Panc1 (cell line): ENCODE measurements at regions not wholly inside any gene's neighbourhood (a gene's known extent, or its start where the extent isn't known, plus 50 kb on each side); places are given as distances from the start of the nearest gene placed in this dataset.

Experiments used
- ATAC-seq: fragments of 200-7000 bp; cut with Tn5 transposase; 2 replicates; pipeline ENCODE4 v1.9.1; 2020; ENCODE audit warnings: mild to moderate bottlenecking, moderate library complexity
- BruUV-seq: library from RNA; stranded (reverse); fragments of 400-500 nt; replicated peaks from 2 replicates; lab custom pipeline; 2021; lab: Mats Ljungman, UMichigan
- CTCF ChIA-PET: fragments of 300-600 bp; sonication (Branson Sonifier 250); formaldehyde crosslinking; loops from one replicate; lab custom pipeline; 2022; ENCODE audit warnings: antibody characterized with exemption; lab: Charles Lee
- POLR2A ChIA-PET: fragments of 300-600 bp; sonication (Branson Sonifier 250); formaldehyde crosslinking; loops from one replicate; lab custom pipeline; 2022; ENCODE audit warnings: antibody characterized with exemption; lab: Charles Lee
- DNase-seq: peaks from one replicate; pipeline ENCODE4 v3.0.0-alpha.2; 2010; ENCODE audit warnings: low read depth, low spot score
- H3K27ac ChIP-seq: 2 replicates; pipeline ENCODE4 v1.5.1; 2011; ENCODE audit warnings: mild to moderate bottlenecking, low read length, inconsistent platforms
- H3K27me3 ChIP-seq: fragments of 200-500 bp; sonication (Bioruptor generic); 2 replicates; pipeline ENCODE4 v1.6.0; 2014; ENCODE audit warnings: low read length, inconsistent platforms; ENCODE audit not compliant: control insufficient read depth, insufficient read depth
- H3K36me3 ChIP-seq: fragments of 200-500 bp; sonication (Bioruptor generic); 2 replicates; pipeline ENCODE4 v1.5.1; 2014; ENCODE audit warnings: inconsistent platforms, mild to moderate bottlenecking, low read length, moderate library complexity; ENCODE audit not compliant: control insufficient read depth, insufficient read depth
- H3K4me1 ChIP-seq: 2 replicates; pipeline ENCODE4 v1.5.1; 2011; ENCODE audit warnings: inconsistent platforms, mild to moderate bottlenecking, low read length, moderate library complexity; ENCODE audit not compliant: control insufficient read depth, insufficient read depth
- H3K4me3 ChIP-seq, 2 experiments: 2 replicates each; pipeline ENCODE4 v1.5.1; 2011 to 2012; ENCODE audit warnings: low read depth in 2 of 2, low read length in 2 of 2, mild to moderate bottlenecking in 2 of 2, inconsistent platforms in 1 of 2, moderate library complexity in 1 of 2
- H3K9me3 ChIP-seq: fragments of 200-500 bp; sonication (Bioruptor generic); 2 replicates; pipeline ENCODE4 v1.5.1; 2014; ENCODE audit warnings: low read depth, mild to moderate bottlenecking, inconsistent platforms, low read length, moderate library complexity; ENCODE audit not compliant: control insufficient read depth, insufficient read depth
- POLR2AphosphoS5 ChIP-seq: IDR thresholded peaks from 2 replicates; pipeline ENCODE4 v1.6.1; 2012; ENCODE audit warnings: mild to moderate bottlenecking, low read depth, low read length, moderate library complexity
- SIN3A ChIP-seq: IDR thresholded peaks from 2 replicates; pipeline ENCODE4 v1.6.1; 2012; ENCODE audit warnings: low read depth, mild to moderate bottlenecking, low read length, moderate library complexity, borderline replicate concordance; ENCODE audit not compliant: insufficient read depth
- TCF7L2 ChIP-seq: IDR thresholded peaks from 2 replicates; pipeline ENCODE4 v1.6.1; 2011; ENCODE audit warnings: mild to moderate bottlenecking, low read depth, low read length, inconsistent platforms
- in situ Hi-C: cut with HindIII; loops from 2 replicates; pipeline ENCODE4 v1.10.0; 2016; ENCODE audit warnings: low sequenced_read_pairs, low pct_unique_long_range_greater_than_20kb
- intact Hi-C: fragments of 100-400 bp; cut with micrococcal nuclease; formaldehyde crosslinking; loops from one replicate; pipeline ENCODE4 v1.10.0; 2022; ENCODE audit not compliant: unreplicated experiment
- TF ChIP-seq, protein P1 (sequence below), 2 experiments: IDR thresholded peaks; 2 replicates each; pipeline ENCODE4 v1.6.1; 2011 to 2012; ENCODE audit warnings: low read depth in 2 of 2, control low read depth in 1 of 2, low read length in 1 of 2, mild to moderate bottlenecking in 1 of 2, moderate library complexity in 1 of 2; ENCODE audit not compliant: insufficient read depth in 1 of 2
- TF ChIP-seq, protein P2 (sequence below): fragments of 450-650 bp; IDR thresholded peaks from 2 replicates; pipeline ENCODE4 v1.5.1; 2017; ENCODE audit warnings: mild to moderate bottlenecking

DNA sequence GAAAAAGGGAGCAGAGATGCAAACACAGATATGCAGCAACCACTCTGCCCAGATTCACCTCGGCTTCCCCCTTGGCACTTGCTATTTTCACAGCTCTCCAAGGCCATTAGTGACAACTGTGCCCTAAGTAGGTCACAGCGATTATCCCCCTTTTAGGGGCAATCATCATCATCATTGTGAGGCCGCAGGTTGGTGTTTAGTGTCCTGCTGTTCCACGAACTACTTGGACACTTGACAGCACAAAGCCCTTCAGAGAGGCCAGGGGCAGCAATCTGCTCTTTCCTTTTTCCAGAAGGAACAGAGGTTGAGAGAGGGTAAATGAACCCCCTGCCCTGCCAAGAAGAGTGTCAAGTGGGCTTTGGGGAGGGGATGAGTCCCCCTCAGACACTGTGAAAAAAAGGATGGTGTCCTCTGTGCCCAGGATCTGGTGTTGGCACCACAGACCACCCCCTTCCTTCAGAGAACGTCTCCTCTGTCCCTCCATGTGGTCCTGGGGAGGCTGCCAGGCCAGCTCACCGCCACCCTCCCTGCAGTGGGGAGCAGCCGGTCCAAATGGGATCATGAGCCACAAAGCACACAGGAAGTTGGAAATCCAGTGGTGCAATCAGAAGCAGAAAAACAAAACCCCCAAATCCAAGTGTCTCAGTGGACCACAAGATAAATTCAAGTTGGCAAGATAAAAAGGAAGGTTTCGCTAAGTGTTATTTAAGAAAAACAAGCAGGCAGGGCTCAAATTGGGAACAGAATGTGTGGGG, 78.4 kb upstream of the MED9 start:
- Histone ChIP-seq H3K27ac (no peak overlapping the region), H3K4me3 (no peak overlapping the region), H3K27me3 (no peaks in the 10 kb centered on the region), H3K36me3 (no peaks in the 10 kb centered on the region), H3K4me1 (no peaks in the 10 kb centered on the region), H3K9me3 (no peaks in the 10 kb centered on the region)
- TF ChIP-seq SIN3A (no peak), POLR2AphosphoS5 (no peak), TCF7L2 (no peak)
- TF ChIP-seq, protein P1, sequence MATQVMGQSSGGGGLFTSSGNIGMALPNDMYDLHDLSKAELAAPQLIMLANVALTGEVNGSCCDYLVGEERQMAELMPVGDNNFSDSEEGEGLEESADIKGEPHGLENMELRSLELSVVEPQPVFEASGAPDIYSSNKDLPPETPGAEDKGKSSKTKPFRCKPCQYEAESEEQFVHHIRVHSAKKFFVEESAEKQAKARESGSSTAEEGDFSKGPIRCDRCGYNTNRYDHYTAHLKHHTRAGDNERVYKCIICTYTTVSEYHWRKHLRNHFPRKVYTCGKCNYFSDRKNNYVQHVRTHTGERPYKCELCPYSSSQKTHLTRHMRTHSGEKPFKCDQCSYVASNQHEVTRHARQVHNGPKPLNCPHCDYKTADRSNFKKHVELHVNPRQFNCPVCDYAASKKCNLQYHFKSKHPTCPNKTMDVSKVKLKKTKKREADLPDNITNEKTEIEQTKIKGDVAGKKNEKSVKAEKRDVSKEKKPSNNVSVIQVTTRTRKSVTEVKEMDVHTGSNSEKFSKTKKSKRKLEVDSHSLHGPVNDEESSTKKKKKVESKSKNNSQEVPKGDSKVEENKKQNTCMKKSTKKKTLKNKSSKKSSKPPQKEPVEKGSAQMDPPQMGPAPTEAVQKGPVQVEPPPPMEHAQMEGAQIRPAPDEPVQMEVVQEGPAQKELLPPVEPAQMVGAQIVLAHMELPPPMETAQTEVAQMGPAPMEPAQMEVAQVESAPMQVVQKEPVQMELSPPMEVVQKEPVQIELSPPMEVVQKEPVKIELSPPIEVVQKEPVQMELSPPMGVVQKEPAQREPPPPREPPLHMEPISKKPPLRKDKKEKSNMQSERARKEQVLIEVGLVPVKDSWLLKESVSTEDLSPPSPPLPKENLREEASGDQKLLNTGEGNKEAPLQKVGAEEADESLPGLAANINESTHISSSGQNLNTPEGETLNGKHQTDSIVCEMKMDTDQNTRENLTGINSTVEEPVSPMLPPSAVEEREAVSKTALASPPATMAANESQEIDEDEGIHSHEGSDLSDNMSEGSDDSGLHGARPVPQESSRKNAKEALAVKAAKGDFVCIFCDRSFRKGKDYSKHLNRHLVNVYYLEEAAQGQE (IDR thresholded peaks at IDR 0.05; ENCODE audit: insufficient read depth in 1 of 2, low read depth in 2 of 2, low read length in 1 of 2) = no peak
- TF ChIP-seq, protein P2, sequence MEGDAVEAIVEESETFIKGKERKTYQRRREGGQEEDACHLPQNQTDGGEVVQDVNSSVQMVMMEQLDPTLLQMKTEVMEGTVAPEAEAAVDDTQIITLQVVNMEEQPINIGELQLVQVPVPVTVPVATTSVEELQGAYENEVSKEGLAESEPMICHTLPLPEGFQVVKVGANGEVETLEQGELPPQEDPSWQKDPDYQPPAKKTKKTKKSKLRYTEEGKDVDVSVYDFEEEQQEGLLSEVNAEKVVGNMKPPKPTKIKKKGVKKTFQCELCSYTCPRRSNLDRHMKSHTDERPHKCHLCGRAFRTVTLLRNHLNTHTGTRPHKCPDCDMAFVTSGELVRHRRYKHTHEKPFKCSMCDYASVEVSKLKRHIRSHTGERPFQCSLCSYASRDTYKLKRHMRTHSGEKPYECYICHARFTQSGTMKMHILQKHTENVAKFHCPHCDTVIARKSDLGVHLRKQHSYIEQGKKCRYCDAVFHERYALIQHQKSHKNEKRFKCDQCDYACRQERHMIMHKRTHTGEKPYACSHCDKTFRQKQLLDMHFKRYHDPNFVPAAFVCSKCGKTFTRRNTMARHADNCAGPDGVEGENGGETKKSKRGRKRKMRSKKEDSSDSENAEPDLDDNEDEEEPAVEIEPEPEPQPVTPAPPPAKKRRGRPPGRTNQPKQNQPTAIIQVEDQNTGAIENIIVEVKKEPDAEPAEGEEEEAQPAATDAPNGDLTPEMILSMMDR = no peak
- POLR2A ChIA-PET = no interaction called here
- no TSS peak for BruUV-seq
- intact Hi-C loops = no loop called here
- CTCF ChIA-PET = no interaction called here
- in situ Hi-C loops = no loop called here
- DNase-seq (no peak), ATAC-seq (no peak)

DNA sequence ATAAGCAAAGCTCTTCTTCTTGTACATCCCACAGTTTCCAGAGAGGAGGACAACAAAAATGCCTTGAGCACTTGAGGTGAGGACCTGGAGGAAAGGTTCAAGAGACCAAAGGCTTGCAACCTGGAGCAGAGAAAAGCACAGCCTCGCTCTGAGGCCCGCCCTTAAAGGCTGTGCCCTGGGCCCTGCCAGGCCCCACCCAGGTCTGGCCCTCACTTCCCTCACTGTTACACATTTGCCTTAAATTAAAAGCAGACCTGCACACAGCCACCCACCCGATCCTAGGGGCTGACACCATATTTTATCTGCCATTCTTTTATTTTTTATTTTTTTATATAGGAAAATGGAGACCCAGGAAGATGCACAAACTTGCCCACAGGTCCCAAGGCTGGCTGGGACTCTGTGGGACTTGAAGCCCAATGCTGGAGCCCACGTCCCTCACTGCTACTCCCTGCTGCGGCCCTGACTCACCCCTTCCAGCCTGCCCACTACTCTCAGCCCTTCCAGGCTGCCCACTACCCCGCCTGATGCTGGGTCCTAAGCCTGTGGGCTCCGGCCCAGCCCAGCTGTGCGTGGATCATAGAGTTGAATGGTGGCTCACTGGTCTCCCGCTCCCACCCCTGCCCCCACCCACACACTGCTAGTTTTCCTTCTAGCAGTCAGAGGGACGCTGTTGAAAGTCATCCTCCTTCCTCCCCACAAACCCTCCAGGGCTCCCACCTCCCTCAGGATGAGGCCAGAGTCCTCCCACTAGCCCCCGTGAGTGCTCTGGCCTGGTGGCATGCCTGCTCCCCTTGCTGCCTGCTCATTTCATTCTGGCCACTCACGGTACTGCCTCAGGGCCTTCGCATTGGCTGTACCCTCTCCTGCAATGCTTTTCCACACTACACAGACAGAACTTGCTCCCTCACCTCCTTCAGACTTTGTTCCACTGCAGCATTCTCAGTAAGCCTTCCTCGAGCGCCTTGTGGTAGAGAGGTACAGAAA, 77.6 kb upstream of the MED9 start:
- DNase-seq = no peak
- Histone ChIP-seq H3K27me3 (no peaks in the 10 kb centered on the region), H3K4me1 (no peaks in the 10 kb centered on the region), H3K36me3 (no peaks in the 10 kb centered on the region), H3K9me3 (no peaks in the 10 kb centered on the region), H3K4me3 (no peak overlapping the region), H3K27ac (no peak overlapping the region)
- in situ Hi-C loops = no loop called here
- no TSS peak for BruUV-seq
- ATAC-seq = no peak
- intact Hi-C loops = no loop called here
- CTCF ChIA-PET = no interaction called here
- TF ChIP-seq SIN3A = no peak
- TF ChIP-seq, protein P1 (IDR thresholded peaks at IDR 0.05; ENCODE audit: insufficient read depth in 1 of 2, low read depth in 2 of 2, low read length in 1 of 2) = no peak
- TF ChIP-seq TCF7L2 = no peak
- TF ChIP-seq POLR2AphosphoS5 = no peak
- TF ChIP-seq, protein P2 = no peak
- POLR2A ChIA-PET = no interaction called here
